AG04450 (cell line): ENCODE measurements at regions not wholly inside any gene's neighbourhood (a gene's known extent, or its start where the extent isn't known, plus 50 kb on each side); places are given as distances from the start of the nearest gene placed in this dataset.

Experiments used
- CTCF ChIA-PET: fragments of 300-600, 350-600 bp; formaldehyde crosslinking; extraction: SDS; loops from one replicate; lab custom pipeline; 2022; ENCODE audit warnings: antibody characterized with exemption, inconsistent platforms; lab: Charles Lee
- POLR2A ChIA-PET: fragments of 350-600 bp; formaldehyde crosslinking; extraction: SDS; loops from one replicate; lab custom pipeline; 2021; ENCODE audit warnings: antibody characterized with exemption, inconsistent platforms; lab: Yijun Ruan, JAX
- DNase-seq: peaks from one replicate; pipeline ENCODE4 v3.0.0-alpha.2; 2011; ENCODE audit warnings: low read depth, low spot score
- H3K27ac ChIP-seq: one replicate; pipeline ENCODE4 v1.5.1; 2012; ENCODE audit warnings: low read depth, low read length, control low read depth
- H3K27me3 ChIP-seq: one replicate; pipeline ENCODE4 v1.6.0; 2012; ENCODE audit warnings: low read length; ENCODE audit not compliant: control insufficient read depth, insufficient read depth
- H3K4me3 ChIP-seq: 2 replicates; pipeline ENCODE4 v1.5.1; 2011; ENCODE audit warnings: mild to moderate bottlenecking, low read depth, low read length, control low read depth
- H3K9me3 ChIP-seq: 2 replicates; pipeline ENCODE4 v1.5.1; 2012; ENCODE audit warnings: low read length; ENCODE audit not compliant: control insufficient read depth, insufficient read depth
- CTCF ChIP-seq: IDR thresholded peaks from 2 replicates; pipeline ENCODE4 v1.5.1; 2011; ENCODE audit warnings: low read depth, low read length, control low read depth, inconsistent platforms

GRCh38 chr7:35747611-35748010 is 52.7 kb upstream of the HERPUD2 start:
- Histone ChIP-seq H3K9me3 (no peaks in the 10 kb centered on the region), H3K4me3 (no peak overlapping the region), H3K27ac (no peak overlapping the region), H3K27me3 (no peaks in the 10 kb centered on the region)
- DNase-seq, result no peak
- CTCF ChIA-PET, result no interaction called here
- POLR2A ChIA-PET, result no interaction called here
- no peak for TF ChIP-seq CTCF

- no peak for DNase-seq
- ChIA-PET POLR2A (no interaction called here), CTCF (interaction anchor here (0.9 kb wide), 1 partner anchor 53 kb away, joined by 3 read pairs; the partner anchor contains the start of gene SEPTIN7)
- Histone ChIP-seq H3K27me3 (no peaks in the 10 kb centered on the region), H3K9me3 (no peaks in the 10 kb centered on the region), H3K4me3 (no peak overlapping the region), H3K27ac (no peak overlapping the region)
- TF ChIP-seq CTCF, result no peak
These were observed 52.5 kb upstream of the SEPTIN7 start for GRCh38 chr7:35748371-35748770.

- POLR2A ChIA-PET, result interaction anchor here (0.6 to 0.8 kb wide), 2 partner anchors 19 to 27 kb away, joined by 3 to 7 read pairs; no protein-coding TSS in a partner anchor
- no peak overlapping the region for H3K27ac ChIP-seq
- H3K4me3 ChIP-seq, result no peak overlapping the region
- no peaks in the 10 kb centered on the region for H3K27me3 ChIP-seq
- no peaks in the 10 kb centered on the region for H3K9me3 ChIP-seq
- no peak for DNase-seq
- CTCF ChIA-PET, result no interaction called here
- no peak for TF ChIP-seq CTCF
These were observed 51.3 kb upstream of the SEPTIN7 start for GRCh38 chr7:35749556-35749955.
